Stimulated activated CD4-positive, alpha-beta T cell treated with anti-CD3 and anti-CD28 coated beads, Interleukin-15, amount 100 ng/mL, for 48 hours (primary cell): ENCODE measurements at regions not wholly inside any gene's neighbourhood (a gene's known extent, or its start where the extent isn't known, plus 50 kb on each side); places are given as distances from the start of the nearest gene placed in this dataset.
"Not testable (repeated sequence)": the region's sequence is repeated elsewhere in the genome, so short reads cannot be mapped to it uniquely, and the experiment has no call there.

Experiments used
- DNase-seq, 2 donors: peaks; one replicate each; pipeline ENCODE4 v3.0.0-alpha.2; 2020; ENCODE audit warnings: low read depth in 2 of 2

GRCh38 chr2:6111781-6112261 lies 419.6 kb downstream of the SOX11 start:
- no peak for DNase-seq

- no peak for DNase-seq
These were observed 421.6 kb downstream of the SOX11 start for GRCh38 chr2:6113786-6114185.

GRCh38 chr2:6127718-6128117 lies 435.5 kb downstream of the SOX11 start:
- no peak for DNase-seq

GRCh38 chr2:6139142-6139541 lies 447.0 kb downstream of the SOX11 start:
- DNase-seq, result no peak

- DNase-seq, result no peak
These were observed 447.7 kb downstream of the SOX11 start for GRCh38 chr2:6139916-6140315.

- DNase-seq, result no peak
These were observed 448.3 kb downstream of the SOX11 start for GRCh38 chr2:6140509-6140908.

- no peak for DNase-seq
These were observed 451.6 kb downstream of the SOX11 start for GRCh38 chr2:6143812-6144211.

- not testable (repeated sequence) for DNase-seq
These were observed 455.0 kb downstream of the SOX11 start for GRCh38 chr2:6147215-6147614.

GRCh38 chr2:6148882-6149281 lies 456.7 kb downstream of the SOX11 start:
- no peak for DNase-seq

- no peak for DNase-seq
These were observed 467.4 kb downstream of the SOX11 start for GRCh38 chr2:6159606-6160005.

- no peak for DNase-seq
These were observed 471.7 kb downstream of the SOX11 start for GRCh38 chr2:6163932-6164331.

GRCh38 chr2:6164986-6165747 lies 473.0 kb downstream of the SOX11 start:
- no peak for DNase-seq

- DNase-seq, result no peak
These were observed 475.5 kb downstream of the SOX11 start for GRCh38 chr2:6167592-6168138.

- no peak for DNase-seq
These were observed 476.3 kb downstream of the SOX11 start for GRCh38 chr2:6168485-6168884.

GRCh38 chr2:6171294-6171693 lies 479.1 kb downstream of the SOX11 start:
- DNase-seq, result no peak

- no peak for DNase-seq
These were observed 485.6 kb downstream of the SOX11 start for GRCh38 chr2:6177811-6178210.

GRCh38 chr2:6181525-6181924 lies 489.3 kb downstream of the SOX11 start:
- no peak for DNase-seq

GRCh38 chr2:6181926-6182325 lies 489.7 kb downstream of the SOX11 start:
- no peak for DNase-seq

- no peak for DNase-seq
These were observed 491.0 kb downstream of the SOX11 start for GRCh38 chr2:6183226-6183625.

GRCh38 chr2:6184532-6185292 lies 492.5 kb downstream of the SOX11 start:
- DNase-seq, result no peak

GRCh38 chr2:6186332-6187151 lies 494.4 kb downstream of the SOX11 start:
- DNase-seq, result no peak

- no peak for DNase-seq
These were observed 504.3 kb downstream of the SOX11 start for GRCh38 chr2:6196449-6196848.
